ENCODE measurements at regions not wholly inside any gene's neighbourhood (a gene's known extent, or its start where the extent isn't known, plus 50 kb on each side); places are given as distances from the start of the nearest gene placed in this dataset.

DNA sequence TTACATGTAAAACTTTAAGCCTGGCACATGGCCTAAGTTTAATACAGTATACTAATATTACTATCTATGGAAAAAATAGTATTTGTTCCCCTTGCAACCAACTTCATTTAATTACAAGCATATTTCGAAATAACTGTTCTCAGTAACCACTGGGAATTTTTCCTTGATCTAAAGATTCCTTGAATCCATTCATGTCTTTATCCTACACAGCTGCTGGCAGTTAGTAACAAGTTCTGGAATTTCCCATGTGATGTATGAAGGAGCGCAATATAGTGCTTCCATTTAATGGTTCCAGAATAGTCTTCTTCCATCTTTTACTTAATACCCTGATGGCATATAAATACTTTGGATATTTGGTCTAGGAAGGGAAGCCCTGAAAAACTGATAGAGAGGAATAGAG lies 136.5 kb downstream of the AASDH start:
- H3K36me3 ChIP-seq (ENCODE audit: low read length) = no peaks in the 10 kb centered on the region
- no peaks in the 10 kb centered on the region for H3K79me2 ChIP-seq (ENCODE audit: insufficient read depth, low read length)
- no peak overlapping the region for H3K4me2 ChIP-seq (ENCODE audit: low read depth, low read length, poor library complexity, severe bottlenecking)
- no peaks in the 10 kb centered on the region for H3K9me2 ChIP-seq (replicated peaks; ENCODE audit: insufficient read depth, low read length)
- no peak overlapping the region for H3K27ac ChIP-seq (ENCODE audit: low read depth, low read length)
- H2AFZ ChIP-seq (ENCODE audit: low read depth, low read length, severe bottlenecking) = no peak overlapping the region
- H3F3A ChIP-seq (ENCODE audit: insufficient read depth) = no peaks in the 10 kb centered on the region
- H3K4me3 ChIP-seq (ENCODE audit: insufficient read depth, low read length, poor library complexity, severe bottlenecking) = no peak overlapping the region
- TF ChIP-seq, protein P1, sequence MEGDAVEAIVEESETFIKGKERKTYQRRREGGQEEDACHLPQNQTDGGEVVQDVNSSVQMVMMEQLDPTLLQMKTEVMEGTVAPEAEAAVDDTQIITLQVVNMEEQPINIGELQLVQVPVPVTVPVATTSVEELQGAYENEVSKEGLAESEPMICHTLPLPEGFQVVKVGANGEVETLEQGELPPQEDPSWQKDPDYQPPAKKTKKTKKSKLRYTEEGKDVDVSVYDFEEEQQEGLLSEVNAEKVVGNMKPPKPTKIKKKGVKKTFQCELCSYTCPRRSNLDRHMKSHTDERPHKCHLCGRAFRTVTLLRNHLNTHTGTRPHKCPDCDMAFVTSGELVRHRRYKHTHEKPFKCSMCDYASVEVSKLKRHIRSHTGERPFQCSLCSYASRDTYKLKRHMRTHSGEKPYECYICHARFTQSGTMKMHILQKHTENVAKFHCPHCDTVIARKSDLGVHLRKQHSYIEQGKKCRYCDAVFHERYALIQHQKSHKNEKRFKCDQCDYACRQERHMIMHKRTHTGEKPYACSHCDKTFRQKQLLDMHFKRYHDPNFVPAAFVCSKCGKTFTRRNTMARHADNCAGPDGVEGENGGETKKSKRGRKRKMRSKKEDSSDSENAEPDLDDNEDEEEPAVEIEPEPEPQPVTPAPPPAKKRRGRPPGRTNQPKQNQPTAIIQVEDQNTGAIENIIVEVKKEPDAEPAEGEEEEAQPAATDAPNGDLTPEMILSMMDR (IDR thresholded peaks at IDR 0.05; ENCODE audit: insufficient read depth, low read length, poor library complexity, severe bottlenecking) = no peak
- TF ChIP-seq EZH2phosphoT487 (conservative IDR thresholded peaks at IDR 0.05; ENCODE audit: low read length) = no peak
- H4K20me1 ChIP-seq (ENCODE audit: low read depth, low read length) = no peaks in the 10 kb centered on the region
- no peaks in the 10 kb centered on the region for H3K27me3 ChIP-seq (ENCODE audit: low read length)
- H3K9ac ChIP-seq (ENCODE audit: low read length) = no peak overlapping the region
- H3K9me3 ChIP-seq (ENCODE audit: insufficient read depth, low read length) = no peaks in the 10 kb centered on the region

DNA sequence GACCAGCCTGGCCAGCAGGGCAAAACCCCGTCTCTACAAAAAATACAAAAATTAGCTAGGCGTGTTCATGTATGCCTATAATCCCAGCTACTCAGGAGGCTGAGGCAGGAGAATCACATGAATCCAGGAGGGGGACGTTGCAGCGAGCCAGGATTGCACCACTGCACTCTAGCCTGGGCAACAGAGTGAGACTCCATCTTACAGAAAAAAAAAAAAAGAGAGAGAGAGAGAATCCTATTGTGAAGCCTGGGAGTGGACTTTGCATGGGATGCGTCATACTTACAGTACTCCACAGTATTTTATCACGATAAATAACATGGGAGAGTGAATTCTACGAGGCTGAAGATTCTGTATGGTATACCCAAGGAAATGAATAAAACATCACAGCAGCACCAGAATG lies 139.6 kb downstream of the AASDH start:
- Histone ChIP-seq H3K9me2 (replicated peaks; ENCODE audit: insufficient read depth, low read length) (no peaks in the 10 kb centered on the region), H3K79me2 (ENCODE audit: insufficient read depth, low read length) (no peaks in the 10 kb centered on the region), H2AFZ (ENCODE audit: low read depth, low read length, severe bottlenecking) (no peak overlapping the region), H3F3A (ENCODE audit: insufficient read depth) (no peaks in the 10 kb centered on the region), H3K4me3 (ENCODE audit: insufficient read depth, low read length, poor library complexity, severe bottlenecking) (no peak overlapping the region), H3K27ac (ENCODE audit: low read depth, low read length) (no peak overlapping the region), H3K27me3 (ENCODE audit: low read length) (no peaks in the 10 kb centered on the region), H3K9ac (ENCODE audit: low read length) (no peak overlapping the region), H3K9me3 (ENCODE audit: insufficient read depth, low read length) (no peaks in the 10 kb centered on the region), H3K36me3 (ENCODE audit: low read length) (no peaks in the 10 kb centered on the region), H4K20me1 (ENCODE audit: low read depth, low read length) (no peaks in the 10 kb centered on the region), H3K4me2 (ENCODE audit: low read depth, low read length, poor library complexity, severe bottlenecking) (no peak overlapping the region)
- no peak for TF ChIP-seq EZH2phosphoT487 (conservative IDR thresholded peaks at IDR 0.05; ENCODE audit: low read length)
- TF ChIP-seq, protein P1 (IDR thresholded peaks at IDR 0.05; ENCODE audit: insufficient read depth, low read length, poor library complexity, severe bottlenecking) = no peak

DNA sequence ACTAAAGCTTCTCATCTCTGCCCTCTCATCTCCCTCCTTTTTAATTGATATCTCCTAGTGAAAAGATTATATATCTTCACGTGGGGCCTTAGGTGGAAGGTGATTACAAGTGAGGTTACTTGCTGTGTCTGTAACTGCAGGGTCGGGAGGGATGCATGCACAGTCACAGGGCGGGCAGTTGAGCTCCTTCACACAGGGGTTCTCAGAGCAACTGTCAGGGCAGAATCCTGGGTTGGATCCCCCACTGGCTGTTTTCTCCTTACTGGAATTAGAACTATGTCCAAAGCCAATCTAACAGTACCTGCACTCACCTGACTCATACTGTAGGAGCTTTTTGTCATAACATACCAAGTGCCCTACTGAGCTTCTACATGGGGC lies 141.1 kb downstream of the AASDH start:
- Histone ChIP-seq H3K4me2 (ENCODE audit: low read depth, low read length, poor library complexity, severe bottlenecking) (no peak overlapping the region), H3K79me2 (ENCODE audit: insufficient read depth, low read length) (no peaks in the 10 kb centered on the region), H3K9me2 (replicated peaks; ENCODE audit: insufficient read depth, low read length) (no peaks in the 10 kb centered on the region), H3K27me3 (ENCODE audit: low read length) (no peaks in the 10 kb centered on the region), H3K9me3 (ENCODE audit: insufficient read depth, low read length) (no peaks in the 10 kb centered on the region), H3K27ac (ENCODE audit: low read depth, low read length) (no peak overlapping the region), H3K4me3 (ENCODE audit: insufficient read depth, low read length, poor library complexity, severe bottlenecking) (no peak overlapping the region), H3K36me3 (ENCODE audit: low read length) (no peaks in the 10 kb centered on the region), H3F3A (ENCODE audit: insufficient read depth) (no peaks in the 10 kb centered on the region), H4K20me1 (ENCODE audit: low read depth, low read length) (no peaks in the 10 kb centered on the region), H3K9ac (ENCODE audit: low read length) (no peak overlapping the region), H2AFZ (ENCODE audit: low read depth, low read length, severe bottlenecking) (no peak overlapping the region)
- TF ChIP-seq, protein P1 (IDR thresholded peaks at IDR 0.05; ENCODE audit: insufficient read depth, low read length, poor library complexity, severe bottlenecking) = no peak
- TF ChIP-seq EZH2phosphoT487 (conservative IDR thresholded peaks at IDR 0.05; ENCODE audit: low read length) = no peak
